Keratinocyte (primary cell): ENCODE measurements at regions not wholly inside any gene's neighbourhood (a gene's known extent, or its start where the extent isn't known, plus 50 kb on each side); places are given as distances from the start of the nearest gene placed in this dataset.

Experiments used
- DNase-seq: peaks from one replicate; pipeline ENCODE4 v3.0.0-alpha.2; 2011; ENCODE audit warnings: low read depth, missing footprints, low spot score
- FAIRE-seq: peaks from 2 replicates; lab custom pipeline; 2011; peaks lifted over from hg19 to GRCh38; lab: Jason Lieb, UNC
- H2AFZ ChIP-seq: 2 replicates; pipeline ENCODE4 v1.6.0; 2012; ENCODE audit warnings: low read length, control low read depth, inconsistent platforms; ENCODE audit not compliant: control insufficient read depth
- H3K27ac ChIP-seq: 2 replicates; pipeline ENCODE4 v1.5.1; 2011; ENCODE audit warnings: low read length; ENCODE audit not compliant: control insufficient read depth, insufficient read depth
- H3K27me3 ChIP-seq: 3 replicates; pipeline ENCODE4 v1.6.0; 2011; ENCODE audit warnings: low read length; ENCODE audit not compliant: control insufficient read depth, insufficient read depth; ENCODE audit errors: extremely low read depth
- H3K36me3 ChIP-seq, 2 experiments: 2 replicates in 1 of 2; 3 replicates in 1 of 2; pipeline ENCODE4 v1.5.1; 2011; ENCODE audit warnings: low read length in 2 of 2, mild to moderate bottlenecking in 1 of 2; ENCODE audit not compliant: control insufficient read depth in 2 of 2, insufficient read depth in 2 of 2; ENCODE audit errors: extremely low read depth in 1 of 2
- H3K4me1 ChIP-seq: 3 replicates; pipeline ENCODE4 v1.5.1; 2011; ENCODE audit warnings: low read length; ENCODE audit not compliant: control insufficient read depth, insufficient read depth; ENCODE audit errors: extremely low read depth
- H3K4me2 ChIP-seq: 3 replicates; pipeline ENCODE4 v1.6.0; 2011; ENCODE audit warnings: low read depth, low read length; ENCODE audit not compliant: control insufficient read depth, insufficient read depth; ENCODE audit errors: extremely low read depth
- H3K4me3 ChIP-seq, 3 experiments: fragments of 200-600 bp in 1 of 3; sonication (generic) in 1 of 3; 2 replicates in 2 of 3; 3 replicates in 1 of 3; pipeline ENCODE4 v1.5.1; 2011 to 2016; ENCODE audit warnings: low read length in 3 of 3, mild to moderate bottlenecking in 3 of 3, control low read depth in 2 of 3, inconsistent platforms in 1 of 3, low read depth in 1 of 3, mixed read lengths in 1 of 3, mixed run types in 1 of 3, moderate library complexity in 1 of 3; ENCODE audit not compliant: control insufficient read depth in 2 of 3, insufficient read depth in 2 of 3; ENCODE audit errors: extremely low read depth in 1 of 3
- H3K79me2 ChIP-seq: 2 replicates; pipeline ENCODE4 v1.6.0; 2012; ENCODE audit warnings: low read length; ENCODE audit not compliant: control insufficient read depth, insufficient read depth
- H3K9ac ChIP-seq: 3 replicates; pipeline ENCODE4 v1.6.0; 2011; ENCODE audit warnings: low read length; ENCODE audit not compliant: control insufficient read depth, insufficient read depth; ENCODE audit errors: extremely low read depth
- H3K9me1 ChIP-seq: 3 replicates; pipeline ENCODE4 v1.6.0; 2011; ENCODE audit warnings: low read length; ENCODE audit not compliant: control insufficient read depth, insufficient read depth; ENCODE audit errors: extremely low read depth
- H3K9me3 ChIP-seq: 2 replicates; pipeline ENCODE4 v1.5.1; 2012; ENCODE audit warnings: low read depth, low read length; ENCODE audit not compliant: control insufficient read depth
- H4K20me1 ChIP-seq: 3 replicates; pipeline ENCODE4 v1.6.0; 2011; ENCODE audit warnings: low read length; ENCODE audit not compliant: control insufficient read depth, insufficient read depth; ENCODE audit errors: extremely low read depth
- EZH2 ChIP-seq: IDR thresholded peaks from one replicate; pipeline ENCODE4 v1.6.1; 2012; ENCODE audit warnings: inconsistent platforms, mild to moderate bottlenecking, low read length, moderate library complexity
- dilution Hi-C: fragments of 300-500 bp; cut with MboI; formaldehyde crosslinking; loops from one replicate; pipeline ENCODE4 v1.7.0; 2020; ENCODE audit warnings: low sequenced_read_pairs; ENCODE audit not compliant: extremely low pct_ligation_motif_present
- TF ChIP-seq, protein P1 (sequence below), 3 experiments: IDR thresholded peaks in 1 of 3; conservative IDR thresholded peaks in 1 of 3; optimal IDR thresholded peaks in 1 of 3; 2 replicates in 2 of 3; 3 replicates in 1 of 3; pipeline versions ENCODE3 to v1.5.1; 2011; ENCODE audit warnings: low read length in 3 of 3, mild to moderate bottlenecking in 3 of 3, moderate library complexity in 2 of 3, control low read depth in 1 of 3, inconsistent platforms in 1 of 3; ENCODE audit not compliant: insufficient read depth in 2 of 3; ENCODE audit errors: extremely low read depth in 1 of 3

DNA sequence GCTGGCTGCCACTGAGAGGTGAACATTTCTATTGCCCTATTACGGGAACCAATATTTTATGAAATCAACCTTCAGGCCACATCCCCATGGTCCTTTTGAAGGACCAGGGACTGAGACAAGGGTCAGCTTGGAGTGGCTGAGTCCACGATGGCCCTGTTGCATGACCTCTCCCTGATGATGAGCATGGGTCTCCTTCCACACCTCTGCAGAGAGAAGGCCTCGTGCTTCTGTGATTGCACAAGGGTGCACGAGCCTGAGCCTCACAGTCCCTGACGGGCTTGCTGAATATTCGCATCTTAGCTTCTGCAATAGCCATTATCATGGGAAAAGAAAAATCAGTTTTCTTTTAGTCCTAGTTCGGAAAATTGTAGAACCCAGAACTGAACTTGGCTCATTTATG lies 255.0 kb upstream of the IRX2 start:
- Histone ChIP-seq H3K4me3 (no peak overlapping the region), H4K20me1 (no peaks in the 10 kb centered on the region), H3K4me1 (peaks cover 3% of the 10 kb centered on the region), H3K27me3 (no peaks in the 10 kb centered on the region), H3K9me1 (no peaks in the 10 kb centered on the region), H3K36me3 (no peaks in the 10 kb centered on the region), H3K79me2 (no peaks in the 10 kb centered on the region), H3K9me3 (no peaks in the 10 kb centered on the region), H2AFZ (no peak overlapping the region), H3K27ac (no peak overlapping the region), H3K9ac (no peak overlapping the region), H3K4me2 (no peak overlapping the region)
- FAIRE-seq (no peak), DNase-seq (no peak)
- dilution Hi-C loops = no loop called here
- TF ChIP-seq, protein P1, sequence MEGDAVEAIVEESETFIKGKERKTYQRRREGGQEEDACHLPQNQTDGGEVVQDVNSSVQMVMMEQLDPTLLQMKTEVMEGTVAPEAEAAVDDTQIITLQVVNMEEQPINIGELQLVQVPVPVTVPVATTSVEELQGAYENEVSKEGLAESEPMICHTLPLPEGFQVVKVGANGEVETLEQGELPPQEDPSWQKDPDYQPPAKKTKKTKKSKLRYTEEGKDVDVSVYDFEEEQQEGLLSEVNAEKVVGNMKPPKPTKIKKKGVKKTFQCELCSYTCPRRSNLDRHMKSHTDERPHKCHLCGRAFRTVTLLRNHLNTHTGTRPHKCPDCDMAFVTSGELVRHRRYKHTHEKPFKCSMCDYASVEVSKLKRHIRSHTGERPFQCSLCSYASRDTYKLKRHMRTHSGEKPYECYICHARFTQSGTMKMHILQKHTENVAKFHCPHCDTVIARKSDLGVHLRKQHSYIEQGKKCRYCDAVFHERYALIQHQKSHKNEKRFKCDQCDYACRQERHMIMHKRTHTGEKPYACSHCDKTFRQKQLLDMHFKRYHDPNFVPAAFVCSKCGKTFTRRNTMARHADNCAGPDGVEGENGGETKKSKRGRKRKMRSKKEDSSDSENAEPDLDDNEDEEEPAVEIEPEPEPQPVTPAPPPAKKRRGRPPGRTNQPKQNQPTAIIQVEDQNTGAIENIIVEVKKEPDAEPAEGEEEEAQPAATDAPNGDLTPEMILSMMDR (optimal IDR thresholded peaks at IDR 0.05 in 1 of 3, IDR thresholded peaks at IDR 0.05 in 1 of 3, conservative IDR thresholded peaks at IDR 0.05 in 1 of 3; ENCODE audit: extremely low read depth in 1 of 3, insufficient read depth in 2 of 3, low read length in 3 of 3) = no peak
- no peak for TF ChIP-seq EZH2

DNA sequence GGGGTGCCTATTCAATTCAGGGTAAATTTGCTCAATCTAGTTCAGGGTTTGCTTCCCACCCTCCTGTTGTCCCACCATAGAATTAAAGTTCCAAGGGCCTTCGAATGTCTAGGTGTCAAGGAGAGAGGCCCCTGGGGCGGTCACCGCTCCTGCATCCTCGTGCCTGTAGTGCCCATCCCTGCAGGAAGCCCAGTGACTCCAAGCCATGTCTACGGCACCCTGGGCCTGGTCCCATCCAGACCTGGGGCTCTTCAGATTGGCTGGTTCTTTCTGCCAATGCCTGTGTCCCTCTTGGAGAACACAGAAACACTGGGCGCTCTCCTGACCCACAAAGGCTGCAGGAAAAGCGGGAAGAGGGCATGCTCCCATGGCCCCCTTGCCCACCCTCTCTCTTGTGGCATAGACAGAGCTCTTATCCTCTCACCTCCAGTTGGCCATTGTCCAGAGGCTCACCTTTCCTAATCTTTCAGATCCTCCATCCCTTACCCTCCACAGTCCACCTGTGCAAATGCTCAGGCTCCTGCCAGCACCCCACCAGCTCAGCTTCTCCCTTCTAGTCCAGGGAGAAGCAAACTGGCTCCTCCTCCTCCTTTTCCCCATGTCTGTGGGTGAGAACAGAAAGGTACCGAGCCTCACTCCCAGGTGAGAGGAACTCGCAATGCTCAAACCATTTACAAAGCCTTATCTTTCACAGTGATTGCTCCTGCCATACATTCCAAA lies 253.0 kb upstream of the IRX2 start:
- Histone ChIP-seq H3K27ac (no peak overlapping the region), H3K4me1 (no peaks in the 10 kb centered on the region), H3K9ac (no peak overlapping the region), H3K9me1 (no peaks in the 10 kb centered on the region), H3K4me2 (no peak overlapping the region), H3K9me3 (no peaks in the 10 kb centered on the region), H3K79me2 (no peaks in the 10 kb centered on the region), H3K4me3 (no peak overlapping the region), H4K20me1 (no peaks in the 10 kb centered on the region), H3K36me3 (no peaks in the 10 kb centered on the region), H3K27me3 (no peaks in the 10 kb centered on the region), H2AFZ (no peak overlapping the region)
- dilution Hi-C loops = no loop called here
- TF ChIP-seq, protein P1 (optimal IDR thresholded peaks at IDR 0.05 in 1 of 3, IDR thresholded peaks at IDR 0.05 in 1 of 3, conservative IDR thresholded peaks at IDR 0.05 in 1 of 3; ENCODE audit: extremely low read depth in 1 of 3, insufficient read depth in 2 of 3, low read length in 3 of 3) = no peak
- no peak for TF ChIP-seq EZH2
- FAIRE-seq (no peak), DNase-seq (no peak)
